ENCODE measurements at regions not wholly inside any gene's neighbourhood (a gene's known extent, or its start where the extent isn't known, plus 50 kb on each side); places are given as distances from the start of the nearest gene placed in this dataset.

- no peak overlapping the region for H3K4me3 ChIP-seq (ENCODE audit: low read depth, low read length)
- no peak for DNase-seq (ENCODE audit: low read depth)
- no peak for TF ChIP-seq CTCF (IDR thresholded peaks at IDR 0.05; ENCODE audit: insufficient read depth, low read depth, low read length)
These were observed 202.2 kb upstream of the RPS23 start for GRCh38 chr5:82480331-82480730.

GRCh38 chr5:82476155-82476554 is 198.0 kb upstream of the RPS23 start:
- no peak for DNase-seq (ENCODE audit: low read depth)
- H3K4me3 ChIP-seq (ENCODE audit: low read depth, low read length), result no peak overlapping the region
- no peak for TF ChIP-seq CTCF (IDR thresholded peaks at IDR 0.05; ENCODE audit: insufficient read depth, low read depth, low read length)

- TF ChIP-seq CTCF (IDR thresholded peaks at IDR 0.05; ENCODE audit: insufficient read depth, low read depth, low read length), result no peak
- no peak for DNase-seq (ENCODE audit: low read depth)
- H3K4me3 ChIP-seq (ENCODE audit: low read depth, low read length), result no peak overlapping the region
These were observed 195.1 kb upstream of the RPS23 start for GRCh38 chr5:82473262-82473661.

GRCh38 chr5:82470185-82470994 is 192.2 kb upstream of the RPS23 start:
- DNase-seq (ENCODE audit: low read depth), result no peak

GRCh38 chr5:82466986-82467561 is 188.9 kb upstream of the RPS23 start:
- peak overlapping the region; percentile 40 for H3K4me3 ChIP-seq (ENCODE audit: low read depth, low read length)

More at GRCh38 chr5:82470185-82470994, 192.2 kb upstream of the RPS23 start:
- H3K4me3 ChIP-seq (ENCODE audit: low read depth, low read length), result no peak overlapping the region
- TF ChIP-seq CTCF (IDR thresholded peaks at IDR 0.05; ENCODE audit: insufficient read depth, low read depth, low read length), result no peak

GRCh38 chr5:82465235-82465634 is 187.1 kb upstream of the RPS23 start:
- TF ChIP-seq CTCF (IDR thresholded peaks at IDR 0.05; ENCODE audit: insufficient read depth, low read depth, low read length), result no peak
- no peak overlapping the region for H3K4me3 ChIP-seq (ENCODE audit: low read depth, low read length)
- no peak for DNase-seq (ENCODE audit: low read depth)

More at GRCh38 chr5:82466986-82467561, 188.9 kb upstream of the RPS23 start:
- peak; percentile 73 for DNase-seq (ENCODE audit: low read depth)
- peak; percentile 38 for TF ChIP-seq CTCF (IDR thresholded peaks at IDR 0.05; ENCODE audit: insufficient read depth, low read depth, low read length)
